ENCODE measurements at regions not wholly inside any gene's neighbourhood (a gene's known extent, or its start where the extent isn't known, plus 50 kb on each side); places are given as distances from the start of the nearest gene placed in this dataset.

DNA sequence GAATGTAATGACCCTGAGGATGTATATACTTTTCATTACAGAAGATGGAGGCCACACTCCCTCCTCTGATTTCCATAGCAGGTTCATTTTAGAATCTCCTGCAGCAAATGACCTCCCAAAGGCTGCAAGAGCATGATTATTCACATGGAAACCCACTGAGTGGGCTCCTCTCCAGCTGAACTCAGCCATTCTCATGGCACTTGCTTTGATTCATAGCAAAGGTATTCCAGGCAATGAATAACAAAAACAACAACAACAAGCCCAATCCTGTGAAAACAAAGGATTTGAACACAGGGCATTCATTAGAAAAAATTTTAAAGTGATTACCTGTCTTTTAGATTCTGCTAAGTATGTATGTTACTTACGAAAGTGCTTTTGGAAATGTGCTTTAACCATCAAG, 894.0 kb upstream of the FRG1 start:
- TF ChIP-seq, protein P1, sequence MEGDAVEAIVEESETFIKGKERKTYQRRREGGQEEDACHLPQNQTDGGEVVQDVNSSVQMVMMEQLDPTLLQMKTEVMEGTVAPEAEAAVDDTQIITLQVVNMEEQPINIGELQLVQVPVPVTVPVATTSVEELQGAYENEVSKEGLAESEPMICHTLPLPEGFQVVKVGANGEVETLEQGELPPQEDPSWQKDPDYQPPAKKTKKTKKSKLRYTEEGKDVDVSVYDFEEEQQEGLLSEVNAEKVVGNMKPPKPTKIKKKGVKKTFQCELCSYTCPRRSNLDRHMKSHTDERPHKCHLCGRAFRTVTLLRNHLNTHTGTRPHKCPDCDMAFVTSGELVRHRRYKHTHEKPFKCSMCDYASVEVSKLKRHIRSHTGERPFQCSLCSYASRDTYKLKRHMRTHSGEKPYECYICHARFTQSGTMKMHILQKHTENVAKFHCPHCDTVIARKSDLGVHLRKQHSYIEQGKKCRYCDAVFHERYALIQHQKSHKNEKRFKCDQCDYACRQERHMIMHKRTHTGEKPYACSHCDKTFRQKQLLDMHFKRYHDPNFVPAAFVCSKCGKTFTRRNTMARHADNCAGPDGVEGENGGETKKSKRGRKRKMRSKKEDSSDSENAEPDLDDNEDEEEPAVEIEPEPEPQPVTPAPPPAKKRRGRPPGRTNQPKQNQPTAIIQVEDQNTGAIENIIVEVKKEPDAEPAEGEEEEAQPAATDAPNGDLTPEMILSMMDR (IDR thresholded peaks at IDR 0.05; ENCODE audit: low read depth, low read length) = no peak
- no peak for TF ChIP-seq EZH2phosphoT487 (IDR thresholded peaks at IDR 0.05; ENCODE audit: low read depth)
